ENCODE measurements at regions not wholly inside any gene's neighbourhood (a gene's known extent, or its start where the extent isn't known, plus 50 kb on each side); places are given as distances from the start of the nearest gene placed in this dataset.

- no peak for DNase-seq
These were observed 54.7 kb upstream of the ZNF423 start for GRCh38 chr16:49910541-49911071.

GRCh38 chr16:49911430-49911829 is 55.5 kb upstream of the ZNF423 start:
- DNase-seq, result no peak

- DNase-seq, result no peak
These were observed 56.8 kb upstream of the ZNF423 start for GRCh38 chr16:49912721-49913120.

GRCh38 chr16:49913720-49914119 is 57.8 kb upstream of the ZNF423 start:
- no peak for DNase-seq

DNA sequence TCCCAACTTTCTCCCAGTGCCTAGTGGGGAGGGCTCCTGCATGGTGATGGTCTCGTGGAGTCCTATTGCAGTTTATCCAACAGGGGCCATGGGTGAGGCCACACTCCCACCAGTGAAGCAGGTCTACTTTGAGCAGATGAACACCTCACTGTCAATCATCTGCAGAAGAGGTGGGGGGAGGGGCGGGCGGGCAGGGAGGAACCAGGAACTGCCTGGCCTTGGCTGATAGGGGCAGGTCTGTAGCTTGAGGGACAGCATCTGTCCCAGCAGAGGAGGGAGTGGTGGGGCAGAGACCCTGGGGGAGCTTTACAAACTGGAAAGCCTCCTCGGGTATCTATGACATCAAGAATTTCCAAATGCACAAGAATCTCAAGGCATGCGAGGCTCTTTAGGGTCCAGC is 58.7 kb upstream of the ZNF423 start:
- DNase-seq, result no peak

GRCh38 chr16:49918257-49918656 is 62.3 kb upstream of the ZNF423 start:
- no peak for DNase-seq

- DNase-seq, result no peak
These were observed 63.4 kb upstream of the ZNF423 start for GRCh38 chr16:49919327-49919726.

DNA sequence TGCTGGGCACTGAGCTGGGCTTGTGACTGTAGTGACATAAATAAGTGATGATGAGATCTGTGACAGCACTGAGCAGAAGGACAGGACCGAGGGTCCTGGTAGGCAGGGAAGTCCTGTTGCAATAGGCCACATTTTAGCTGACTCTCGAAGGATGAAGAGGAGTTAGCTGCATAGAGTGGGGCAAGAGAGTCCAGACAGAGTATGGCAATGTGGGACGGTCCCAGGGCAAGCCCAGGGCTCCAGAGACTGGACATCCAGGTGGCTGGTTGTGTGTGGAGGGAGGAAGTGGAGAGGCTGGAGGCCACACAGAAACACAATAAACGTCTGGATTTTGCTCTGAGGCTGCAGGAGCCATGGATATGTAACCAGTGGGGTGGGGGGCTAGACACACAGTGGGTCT is 64.5 kb upstream of the ZNF423 start:
- DNase-seq, result no peak

- no peak for DNase-seq
These were observed 65.2 kb upstream of the ZNF423 start for GRCh38 chr16:49921106-49921505.

DNA sequence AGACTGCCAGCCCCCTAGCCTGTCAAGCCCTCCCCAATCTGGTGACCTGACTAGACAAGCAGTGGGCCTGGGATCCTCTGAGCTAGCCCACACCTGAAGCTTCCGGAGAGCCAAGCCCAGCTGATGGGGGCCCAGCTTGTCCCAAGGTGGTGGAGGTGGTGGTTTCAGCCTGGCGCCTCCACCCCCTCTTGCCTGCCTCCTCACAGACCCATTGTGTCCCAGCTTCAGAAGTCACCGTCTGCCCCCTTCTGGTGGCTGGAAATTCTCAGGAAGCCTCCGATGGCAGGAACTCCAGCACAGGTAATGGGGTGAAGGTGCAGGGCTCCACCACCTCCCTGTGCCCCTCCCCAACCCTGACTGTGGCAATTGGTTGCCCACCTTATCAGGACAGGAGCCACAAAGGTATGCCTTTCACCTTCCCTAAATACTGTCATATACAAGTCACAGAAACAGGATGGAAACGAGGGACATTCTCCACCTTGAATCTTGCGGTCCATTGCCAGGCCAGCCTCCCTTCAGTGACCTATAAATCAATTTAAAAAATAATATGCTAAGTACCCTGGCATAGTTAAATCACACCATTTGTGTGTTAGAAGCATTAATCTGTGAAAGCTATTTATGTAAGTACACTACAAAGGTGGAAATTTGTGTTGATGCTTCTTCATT is 66.0 kb upstream of the ZNF423 start:
- DNase-seq, result peak; percentile 38 to 61 (median 46)

- DNase-seq, result no peak
These were observed 67.5 kb upstream of the ZNF423 start for GRCh38 chr16:49923411-49923810.

- DNase-seq, result no peak
These were observed 68.2 kb upstream of the ZNF423 start for GRCh38 chr16:49924078-49924477.

- no peak for DNase-seq
These were observed 71.0 kb upstream of the ZNF423 start for GRCh38 chr16:49926941-49927340.

DNA sequence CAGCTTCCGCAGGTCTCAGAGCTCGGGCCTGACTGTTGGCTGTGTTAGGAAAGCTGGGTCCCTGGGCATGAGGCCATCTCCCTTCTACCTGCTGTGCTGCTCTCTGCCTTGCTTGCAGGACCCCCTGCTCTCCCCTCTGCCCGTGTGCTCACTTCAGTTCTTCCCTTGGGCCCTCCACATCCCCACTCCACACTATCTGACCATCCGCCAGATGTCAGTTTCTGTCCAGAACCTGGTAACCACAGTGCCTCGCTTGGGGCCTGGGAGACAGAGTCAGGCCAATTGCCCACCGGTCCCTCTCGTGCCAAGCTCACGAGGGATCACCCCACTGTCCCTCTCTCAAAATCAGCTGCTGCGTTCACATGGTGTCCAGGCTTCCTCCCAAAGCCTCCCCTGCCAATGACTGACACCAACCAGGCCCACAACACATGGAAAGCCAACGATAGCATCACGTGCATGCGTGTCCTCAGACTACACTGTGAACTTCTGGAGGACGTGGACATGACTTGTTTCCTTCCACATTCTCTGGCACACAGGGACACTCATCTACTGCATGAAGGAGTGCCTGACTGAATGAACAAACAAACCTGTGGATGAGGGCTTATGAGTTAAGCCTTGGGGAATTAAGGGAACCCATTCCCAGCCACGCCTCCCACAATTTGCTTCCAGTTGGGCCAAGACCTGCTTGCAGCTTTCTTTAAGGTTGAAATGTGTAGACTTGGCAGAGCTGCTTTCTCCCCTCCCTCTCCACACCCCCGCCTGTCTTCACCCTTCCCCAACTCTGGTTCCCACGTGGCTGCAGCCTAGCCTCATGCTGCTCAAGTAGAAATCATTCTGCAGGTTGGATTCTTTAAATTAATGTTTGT is 72.5 kb upstream of the ZNF423 start:
- no peak for DNase-seq

DNA sequence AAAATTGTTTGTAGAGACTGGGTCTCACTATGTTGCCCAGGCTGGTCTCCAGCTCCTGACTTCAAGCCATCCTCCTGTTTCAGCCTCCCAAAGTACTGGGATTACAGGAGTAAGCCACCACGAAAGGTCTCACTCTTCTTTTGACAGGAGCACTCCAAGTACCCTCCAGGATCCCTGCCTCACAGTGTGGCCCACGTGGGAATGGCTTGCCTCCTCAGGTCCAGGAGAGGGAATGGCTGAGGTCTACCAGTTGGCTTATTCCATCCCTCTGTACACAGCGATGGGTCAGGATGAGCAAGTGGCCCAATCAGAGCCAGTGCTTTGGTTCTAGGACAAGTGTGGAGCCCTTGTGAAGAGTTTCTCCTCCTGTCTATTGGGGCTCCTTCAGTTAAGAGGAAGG is 73.7 kb upstream of the ZNF423 start:
- no peak for DNase-seq

DNA sequence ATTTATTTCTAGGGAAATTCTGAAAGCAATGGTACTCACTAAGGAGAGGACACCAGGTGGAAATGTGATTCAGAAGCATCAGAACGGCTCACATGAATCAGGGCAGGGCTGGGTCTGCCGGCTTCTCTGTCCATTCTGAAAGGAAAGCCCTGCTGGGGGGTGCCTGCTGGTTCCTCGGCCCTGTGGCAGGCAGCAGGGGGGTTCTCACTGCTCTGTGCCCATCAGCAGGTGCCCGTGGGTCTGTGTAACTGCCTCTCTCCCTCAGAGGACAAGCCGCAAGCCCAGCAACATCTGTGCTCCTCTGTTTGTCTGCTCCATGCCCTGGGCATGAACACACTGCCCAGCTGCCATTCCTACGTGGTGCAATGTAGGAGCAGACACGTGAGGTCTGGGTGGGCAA is 74.9 kb upstream of the ZNF423 start:
- DNase-seq, result no peak

DNA sequence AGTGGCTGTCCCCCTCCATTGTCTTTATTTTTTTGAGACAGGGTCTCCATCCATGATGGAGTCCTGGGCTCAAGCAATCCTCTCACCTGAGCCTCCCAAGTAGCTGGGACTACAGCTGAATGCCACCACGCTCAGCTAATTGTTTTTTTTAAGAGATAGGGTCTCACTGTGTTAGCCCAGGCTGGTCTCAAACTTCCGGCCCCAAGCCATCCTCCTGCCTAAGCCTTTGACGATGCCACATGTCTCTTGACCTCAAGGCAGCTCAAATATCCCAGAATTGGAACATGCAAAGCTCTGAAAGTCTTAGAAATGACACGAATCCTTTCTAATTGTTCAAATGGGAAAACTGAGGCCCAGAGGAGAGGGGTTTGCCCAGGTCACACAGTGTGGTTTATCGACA is 75.4 kb upstream of the ZNF423 start:
- DNase-seq, result no peak

DNA sequence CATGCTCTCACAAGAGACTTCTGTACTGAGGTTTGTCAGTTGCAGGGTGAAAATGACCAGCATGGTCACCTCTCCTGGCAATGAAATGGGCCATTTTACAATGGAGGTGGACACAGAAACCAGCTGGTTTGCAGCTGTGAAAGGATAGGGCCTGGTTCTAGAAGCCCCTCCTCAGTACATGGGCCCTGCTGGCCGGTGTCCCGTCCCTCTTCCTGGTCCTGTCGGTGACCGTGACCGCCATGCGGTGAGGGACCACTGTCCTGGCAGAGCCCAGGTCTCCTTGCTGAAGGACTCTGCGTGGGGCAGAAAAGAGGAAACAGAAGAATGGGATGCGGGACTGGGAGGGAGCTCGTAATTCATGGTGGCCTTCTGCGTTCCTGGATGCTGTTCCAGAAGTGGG is 76.0 kb upstream of the ZNF423 start:
- DNase-seq, result no peak

GRCh38 chr16:49932434-49932833 is 76.5 kb upstream of the ZNF423 start:
- DNase-seq, result no peak

- DNase-seq, result no peak
These were observed 77.0 kb upstream of the ZNF423 start for GRCh38 chr16:49932946-49933345.

DNA sequence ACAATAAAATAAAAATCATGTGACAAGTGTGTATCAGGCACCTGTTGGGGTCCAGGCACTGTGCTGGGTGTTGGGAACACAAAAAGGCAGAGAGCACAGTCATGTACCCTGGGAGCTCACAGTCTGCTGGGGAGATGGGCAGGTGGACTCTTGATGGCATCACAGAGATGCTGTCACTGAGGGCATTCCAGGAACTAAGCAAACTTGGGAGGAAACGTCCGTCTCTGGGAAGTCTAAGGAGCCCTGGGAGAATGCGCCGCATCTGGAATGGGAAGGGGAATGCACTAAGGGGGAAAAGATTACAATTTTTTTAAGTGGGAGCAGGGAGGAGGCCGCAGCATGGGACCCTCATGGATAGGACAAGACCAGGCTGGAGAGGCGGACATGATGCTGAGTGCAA is 80.9 kb upstream of the ZNF423 start:
- DNase-seq, result no peak

- no peak for DNase-seq
These were observed 82.0 kb upstream of the ZNF423 start for GRCh38 chr16:49937886-49938285.

DNA sequence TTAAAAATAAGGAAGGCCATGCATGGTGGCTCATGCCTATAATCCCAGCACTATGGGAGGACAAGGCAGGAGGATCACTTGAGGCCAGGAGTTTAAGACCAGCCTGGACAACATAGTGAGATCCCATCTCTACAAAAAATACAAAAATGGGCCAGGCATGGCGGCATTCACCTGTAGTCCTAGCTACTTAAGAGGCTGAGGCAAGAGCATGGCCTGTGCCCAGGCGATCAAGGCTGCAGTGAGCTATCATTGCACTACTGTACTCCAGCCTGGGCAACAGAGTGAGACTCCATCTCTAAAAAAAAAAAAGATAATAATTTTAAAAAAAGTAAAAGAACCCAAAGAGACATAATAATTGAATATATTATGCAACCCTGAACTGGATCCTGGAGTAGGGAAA is 83.6 kb upstream of the ZNF423 start:
- no peak for DNase-seq
